ENCODE measurements at regions not wholly inside any gene's neighbourhood (a gene's known extent, or its start where the extent isn't known, plus 50 kb on each side); places are given as distances from the start of the nearest gene placed in this dataset.

GRCh38 chr12:77337362-77337761, 272.0 kb upstream of the E2F7 start:
- H2AK5ac ChIP-seq (ENCODE audit: insufficient read length, low read length), result no peak overlapping the region
- H3K18ac ChIP-seq (ENCODE audit: insufficient read length, low read depth, low read length), result no peak overlapping the region
- H2BK20ac ChIP-seq (ENCODE audit: low read depth, low read length, poor library complexity, severe bottlenecking), result no peak overlapping the region
- H2BK120ac ChIP-seq (ENCODE audit: low read depth, low read length, poor library complexity, severe bottlenecking), result no peak overlapping the region
- H3K23ac ChIP-seq (ENCODE audit: insufficient read length, low read depth, low read length), result no peak overlapping the region
- no peak for TF ChIP-seq CTCF (conservative IDR thresholded peaks at IDR 0.05)
- no peak overlapping the region for H3T11ph ChIP-seq (ENCODE audit: low read length)
- no peak overlapping the region for H3K9ac ChIP-seq (ENCODE audit: extremely low read depth, insufficient read length, low read length)
- H4K91ac ChIP-seq (ENCODE audit: insufficient read length, low read depth, low read length), result no peak overlapping the region
- no peak overlapping the region for H2BK12ac ChIP-seq (ENCODE audit: insufficient read length, low read depth, low read length)
- no peak overlapping the region for H2BK15ac ChIP-seq (ENCODE audit: low read depth, low read length)
- Mint-ChIP-seq H3K4me1 (peaks cover 4 to 9% of the 10 kb centered on the region in 2 experiments; a peak in 3 of 4 replicates), H3K4me3 (no peak overlapping the region), H3K27me3 (ENCODE audit: low read depth) (no peaks in the 10 kb centered on the region; the same call in none of the 2 replicates), H3K27ac (no peak overlapping the region), H3K9me3 (no peaks in the 10 kb centered on the region), H3K36me3 (ENCODE audit: insufficient read depth in 1 of 3, low read depth in 3 of 3) (no peaks in the 10 kb centered on the region)
- H4K8ac ChIP-seq (replicated peaks; ENCODE audit: insufficient read length, low read depth, low read length), result no peak overlapping the region
- no peak overlapping the region for H3K4ac ChIP-seq (ENCODE audit: low read depth, low read length)
- H3K56ac ChIP-seq (ENCODE audit: insufficient read length, low read depth, low read length), result no peak overlapping the region
- no peaks in the 10 kb centered on the region for H3K79me1 ChIP-seq (ENCODE audit: insufficient read depth, low read depth, low read length, poor library complexity, severe bottlenecking)
- no peak overlapping the region for H2BK5ac ChIP-seq (ENCODE audit: insufficient read length, low read length)
- no peaks in the 10 kb centered on the region for H3K23me2 ChIP-seq (ENCODE audit: insufficient read length, low read depth, low read length, poor library complexity, severe bottlenecking)
- no peaks in the 10 kb centered on the region for H3K4me1 ChIP-seq (ENCODE audit: insufficient read depth, low read length)
- H3K14ac ChIP-seq (ENCODE audit: insufficient read depth, low read length), result no peak overlapping the region
- no peaks in the 10 kb centered on the region for H4K20me1 ChIP-seq (ENCODE audit: control insufficient read depth, insufficient read depth, insufficient read length)
- WGBS (ENCODE audit: extremely low coverage, insufficient read length, low lambda C conversion rate), result no CpG with 5 or more reads among the region's 5 CpGs
- no peak overlapping the region for H2AFZ ChIP-seq (ENCODE audit: low read length)
- no peak overlapping the region for H4K5ac ChIP-seq (ENCODE audit: insufficient read length, low read depth, low read length)
- no peaks in the 10 kb centered on the region for H3K9me3 ChIP-seq (ENCODE audit: control insufficient read depth, low read depth, low read length)
- no peak overlapping the region for H3K27ac ChIP-seq (ENCODE audit: insufficient read length, low read depth, low read length)
- H3K79me2 ChIP-seq (ENCODE audit: insufficient read depth, low read length), result no peaks in the 10 kb centered on the region
- H3K27me3 ChIP-seq (ENCODE audit: insufficient read depth, low read length), result no peaks in the 10 kb centered on the region
- no peak overlapping the region for H3K4me2 ChIP-seq (ENCODE audit: insufficient read depth, insufficient read length, low read length)
- no peak for DNase-seq
